Endothelial cell of umbilical vein (primary cell): ENCODE measurements at regions not wholly inside any gene's neighbourhood (a gene's known extent, or its start where the extent isn't known, plus 50 kb on each side); places are given as distances from the start of the nearest gene placed in this dataset.
A peak's percentile ranks its signal among the peaks of the same experiment; 100 is the strongest.

ENCODE experiments used
- BruUV-seq: library from RNA; stranded (reverse); fragments of 400-500 nt; replicated peaks from 2 replicates; lab custom pipeline; 2021; lab: Mats Ljungman, UMichigan
- CTCF ChIA-PET: fragments of 300-600, 350-600 bp; sonication (Branson Sonifier 250); formaldehyde crosslinking; loops from one replicate; lab custom pipeline; 2021; ENCODE audit warnings: antibody characterized with exemption, inconsistent platforms; lab: Charles Lee
- POLR2A ChIA-PET: fragments of 300-600, 350-600 bp; sonication (Branson Sonifier 250); formaldehyde crosslinking; loops from one replicate; lab custom pipeline; 2021; ENCODE audit warnings: antibody characterized with exemption, inconsistent platforms; lab: Charles Lee
- DNase-seq: peaks from one replicate; pipeline ENCODE4 v3.0.0-alpha.2; 2011; ENCODE audit warnings: low read depth, low spot score
- FAIRE-seq: peaks from 2 replicates; lab custom pipeline; 2011; peaks lifted over from hg19 to GRCh38; lab: Jason Lieb, UNC
- H2AFZ ChIP-seq: 2 replicates; pipeline ENCODE4 v1.6.0; 2012; ENCODE audit warnings: low read depth, low read length, control low read depth, inconsistent platforms
- H3K27ac ChIP-seq: 2 replicates; pipeline ENCODE4 v1.5.1; 2011; ENCODE audit warnings: low read depth, mild to moderate bottlenecking, control low read depth, low read length, moderate library complexity; ENCODE audit not compliant: insufficient read depth
- H3K27me3 ChIP-seq, 2 experiments: 2 replicates each; pipeline versions ENCODE4 v1.6.0 to v1.6.1; 2011; ENCODE audit warnings: low read length in 2 of 2, mixed read lengths in 1 of 2; ENCODE audit not compliant: control insufficient read depth in 2 of 2, insufficient read depth in 2 of 2
- H3K36me3 ChIP-seq, 2 experiments: 2 replicates in 1 of 2; 3 replicates in 1 of 2; pipeline ENCODE4 v1.5.1; 2011; ENCODE audit warnings: low read length in 2 of 2, mild to moderate bottlenecking in 1 of 2, moderate library complexity in 1 of 2; ENCODE audit not compliant: control insufficient read depth in 2 of 2, insufficient read depth in 2 of 2; ENCODE audit errors: extremely low read depth in 1 of 2
- H3K4me1 ChIP-seq: 3 replicates; pipeline ENCODE4 v1.5.1; 2011; ENCODE audit warnings: mild to moderate bottlenecking, low read length; ENCODE audit not compliant: control insufficient read depth, insufficient read depth; ENCODE audit errors: extremely low read depth
- H3K4me2 ChIP-seq: 2 replicates; pipeline ENCODE4 v1.6.1; 2011; ENCODE audit warnings: low read length, control low read depth, mixed read lengths; ENCODE audit not compliant: insufficient read depth
- H3K4me3 ChIP-seq, 3 experiments: fragments of 200-600 bp in 1 of 3; sonication (generic), shearing (Covaris generic) in 1 of 3; replicated peaks in 1 of 3; 2 replicates each; pipeline ENCODE4 v1.5.1; 2011 to 2016; ENCODE audit warnings: control low read depth in 3 of 3, low read length in 3 of 3, mild to moderate bottlenecking in 2 of 3, inconsistent platforms in 1 of 3, low read depth in 1 of 3, moderate library complexity in 1 of 3; ENCODE audit not compliant: insufficient read depth in 1 of 3
- H3K79me2 ChIP-seq: 2 replicates; pipeline ENCODE4 v1.6.0; 2012; ENCODE audit warnings: low read length, inconsistent platforms; ENCODE audit not compliant: control insufficient read depth, insufficient read depth
- H3K9ac ChIP-seq: replicated peaks from 2 replicates; pipeline ENCODE3; 2011; ENCODE audit warnings: low read length, control low read depth; ENCODE audit not compliant: insufficient read depth; ENCODE audit errors: extremely low read depth
- H3K9me1 ChIP-seq: replicated peaks from 3 replicates; pipeline ENCODE4 v1.6.0; 2011; ENCODE audit warnings: mild to moderate bottlenecking, low read length; ENCODE audit not compliant: control insufficient read depth, insufficient read depth; ENCODE audit errors: extremely low read depth
- H3K9me3 ChIP-seq: replicated peaks from 2 replicates; pipeline ENCODE4 v1.5.1; 2012; ENCODE audit warnings: low read length, inconsistent platforms; ENCODE audit not compliant: control insufficient read depth, insufficient read depth
- H4K20me1 ChIP-seq: replicated peaks from 2 replicates; pipeline ENCODE3; 2011; ENCODE audit warnings: mild to moderate bottlenecking, low read length; ENCODE audit not compliant: control insufficient read depth, insufficient read depth; ENCODE audit errors: extremely low read depth
- CTCF ChIP-seq, 2 donors: IDR thresholded peaks; 1 replicate in 1 of 2; 2 replicates in 1 of 2; pipeline ENCODE4 v1.5.1; 2011; ENCODE audit warnings: low read length in 2 of 2, mild to moderate bottlenecking in 2 of 2, moderate library complexity in 2 of 2, control low read depth in 1 of 2, inconsistent platforms in 1 of 2, low read depth in 1 of 2; ENCODE audit not compliant: insufficient read depth in 1 of 2; ENCODE audit errors: extremely low read depth in 1 of 2
- EZH2 ChIP-seq: IDR thresholded peaks from 2 replicates; pipeline ENCODE4 v1.6.1; 2012; ENCODE audit warnings: borderline replicate concordance, low read depth, mild to moderate bottlenecking, moderate library complexity, low read length, inconsistent platforms; ENCODE audit not compliant: severe bottlenecking
- FOS ChIP-seq: IDR thresholded peaks from 2 replicates; pipeline ENCODE4 v1.6.1; 2011; ENCODE audit warnings: mild to moderate bottlenecking, low read length, moderate library complexity, borderline replicate concordance; ENCODE audit not compliant: insufficient read depth
- GATA2 ChIP-seq: IDR thresholded peaks from 2 replicates; pipeline ENCODE4 v1.7.0; 2011; ENCODE audit warnings: low read depth, mild to moderate bottlenecking, moderate library complexity, mixed read lengths, low read length; ENCODE audit not compliant: insufficient read length, insufficient read depth
- JUN ChIP-seq: IDR thresholded peaks from 2 replicates; pipeline ENCODE4 v1.6.1; 2011; ENCODE audit warnings: borderline replicate concordance, low read depth; ENCODE audit not compliant: insufficient read length, insufficient read depth
- MYC ChIP-seq: IDR thresholded peaks from one replicate; pipeline ENCODE4 v1.6.1; 2011; ENCODE audit warnings: mild to moderate bottlenecking, low read depth, low read length
- POLR2A ChIP-seq: IDR thresholded peaks from 2 replicates; pipeline ENCODE4 v1.6.1; 2012; ENCODE audit warnings: low read depth, mild to moderate bottlenecking, control low read depth, low read length
- POLR2AphosphoS5 ChIP-seq: IDR thresholded peaks from 2 replicates; pipeline ENCODE4 v1.6.1; 2012; ENCODE audit warnings: low read depth, mild to moderate bottlenecking, control low read depth, low read length, moderate library complexity; ENCODE audit not compliant: insufficient read depth
- dilution Hi-C: fragments of 300-500 bp; cut with MboI; formaldehyde crosslinking; loops from one replicate; pipeline ENCODE4 v1.15.0; 2019; ENCODE audit warnings: low sequenced_read_pairs; ENCODE audit not compliant: extremely low pct_ligation_motif_present
- intact Hi-C: fragments of 100-400 bp; cut with micrococcal nuclease; formaldehyde crosslinking; loops from one replicate; pipeline ENCODE4 v1.10.0; 2022
- TF ChIP-seq, protein P1 (sequence below): IDR thresholded peaks from 2 replicates; pipeline ENCODE4 v1.6.1; 2011; ENCODE audit not compliant: insufficient read depth, insufficient read length

- H3K4me2 ChIP-seq, result no peak overlapping the region
- no peak overlapping the region for H3K4me3 ChIP-seq
- H3K4me1 ChIP-seq, result peaks cover 8% of the 10 kb centered on the region
- peak overlapping the region; percentile 83 for H2AFZ ChIP-seq
- TF ChIP-seq EZH2 (no peak), GATA2 (no peak), JUN (no peak), MYC (no peak), FOS (no peak), POLR2AphosphoS5 (no peak), POLR2A (no peak), CTCF (IDR thresholded peaks at IDR 0.05; ENCODE audit: extremely low read depth in 1 of 2, insufficient read depth in 1 of 2, low read depth in 1 of 2, low read length in 2 of 2) (no peak)
- TF ChIP-seq, protein P1, sequence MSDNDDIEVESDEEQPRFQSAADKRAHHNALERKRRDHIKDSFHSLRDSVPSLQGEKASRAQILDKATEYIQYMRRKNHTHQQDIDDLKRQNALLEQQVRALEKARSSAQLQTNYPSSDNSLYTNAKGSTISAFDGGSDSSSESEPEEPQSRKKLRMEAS, result no peak
- H3K36me3 ChIP-seq, result no peaks in the 10 kb centered on the region
- no peaks in the 10 kb centered on the region for H3K79me2 ChIP-seq
- no peak for DNase-seq
- H3K9me1 ChIP-seq, result no peaks in the 10 kb centered on the region
- H3K9me3 ChIP-seq, result no peaks in the 10 kb centered on the region
- BruUV-seq, result no TSS peak
- no peaks in the 10 kb centered on the region for H3K27me3 ChIP-seq
- ChIA-PET CTCF (no interaction called here), POLR2A (no interaction called here)
- H3K9ac ChIP-seq, result no peak overlapping the region
- no peak for FAIRE-seq
- dilution Hi-C loops (no loop called here), intact Hi-C loops (loop anchor here (10.0 kb wide), 1 partner anchor 105 kb away; the partner anchor contains the start of gene ANO1)
- no peaks in the 10 kb centered on the region for H4K20me1 ChIP-seq
- H3K27ac ChIP-seq, result no peak overlapping the region
These were observed 108.0 kb upstream of the ANO1 start for GRCh38 chr11:69969890-69970784.
